ENCODE measurements at regions not wholly inside any gene's neighbourhood (a gene's known extent, or its start where the extent isn't known, plus 50 kb on each side); places are given as distances from the start of the nearest gene placed in this dataset.

DNA sequence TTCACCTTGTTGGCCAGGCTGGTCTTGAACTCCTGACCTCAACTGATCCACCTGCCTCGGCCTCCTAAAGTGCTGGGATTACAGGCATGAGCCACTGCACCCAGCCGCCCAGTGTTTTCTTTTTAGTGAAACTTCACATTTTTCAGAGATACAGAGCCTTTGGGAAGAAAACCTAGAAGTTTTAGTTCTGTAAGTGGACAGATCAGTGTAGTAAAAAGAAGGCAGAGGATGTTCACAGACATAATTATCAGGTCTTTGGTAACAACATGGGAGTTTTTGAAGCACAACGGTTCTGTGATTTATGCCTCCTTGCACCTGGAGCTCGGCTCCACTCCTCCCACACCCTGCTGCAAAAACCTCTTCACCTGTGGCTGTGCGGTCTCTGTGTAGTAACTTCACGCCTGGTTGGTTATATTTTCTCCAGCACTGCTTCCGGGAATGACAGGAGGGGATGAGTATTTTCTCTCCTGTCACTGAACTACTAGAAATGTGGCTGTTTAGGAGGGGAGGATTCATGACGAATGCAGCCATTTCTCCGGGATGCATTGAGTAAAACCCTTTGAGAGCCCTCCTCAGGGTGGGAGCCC lies 67.0 kb downstream of the ARF6 start:
- TF ChIP-seq, protein P1, sequence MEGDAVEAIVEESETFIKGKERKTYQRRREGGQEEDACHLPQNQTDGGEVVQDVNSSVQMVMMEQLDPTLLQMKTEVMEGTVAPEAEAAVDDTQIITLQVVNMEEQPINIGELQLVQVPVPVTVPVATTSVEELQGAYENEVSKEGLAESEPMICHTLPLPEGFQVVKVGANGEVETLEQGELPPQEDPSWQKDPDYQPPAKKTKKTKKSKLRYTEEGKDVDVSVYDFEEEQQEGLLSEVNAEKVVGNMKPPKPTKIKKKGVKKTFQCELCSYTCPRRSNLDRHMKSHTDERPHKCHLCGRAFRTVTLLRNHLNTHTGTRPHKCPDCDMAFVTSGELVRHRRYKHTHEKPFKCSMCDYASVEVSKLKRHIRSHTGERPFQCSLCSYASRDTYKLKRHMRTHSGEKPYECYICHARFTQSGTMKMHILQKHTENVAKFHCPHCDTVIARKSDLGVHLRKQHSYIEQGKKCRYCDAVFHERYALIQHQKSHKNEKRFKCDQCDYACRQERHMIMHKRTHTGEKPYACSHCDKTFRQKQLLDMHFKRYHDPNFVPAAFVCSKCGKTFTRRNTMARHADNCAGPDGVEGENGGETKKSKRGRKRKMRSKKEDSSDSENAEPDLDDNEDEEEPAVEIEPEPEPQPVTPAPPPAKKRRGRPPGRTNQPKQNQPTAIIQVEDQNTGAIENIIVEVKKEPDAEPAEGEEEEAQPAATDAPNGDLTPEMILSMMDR (IDR thresholded peaks at IDR 0.05; ENCODE audit: low read depth, low read length) = no peak
- TF ChIP-seq EZH2phosphoT487 (IDR thresholded peaks at IDR 0.05; ENCODE audit: low read depth) = no peak
